ENCODE measurements at regions not wholly inside any gene's neighbourhood (a gene's known extent, or its start where the extent isn't known, plus 50 kb on each side); places are given as distances from the start of the nearest gene placed in this dataset.
"Not testable (repeated sequence)": the region's sequence is repeated elsewhere in the genome, so short reads cannot be mapped to it uniquely, and the experiment has no call there.

GRCh38 chr2:87439617-87440204 is 308.2 kb upstream of the PLGLB2 start:
- not testable (repeated sequence) for DNase-seq

- DNase-seq, result not testable (repeated sequence)
Measured at GRCh38 chr2:87440650-87441049, 307.2 kb upstream of the PLGLB2 start.

GRCh38 chr2:87441375-87441774 is 306.5 kb upstream of the PLGLB2 start:
- not testable (repeated sequence) for DNase-seq

- DNase-seq, result not testable (repeated sequence)
Measured at GRCh38 chr2:87442983-87443577, 304.8 kb upstream of the PLGLB2 start.

GRCh38 chr2:87444951-87445350 is 302.9 kb upstream of the PLGLB2 start:
- not testable (repeated sequence) for DNase-seq

- not testable (repeated sequence) for DNase-seq
Measured at GRCh38 chr2:87445613-87446312, 302.1 kb upstream of the PLGLB2 start.

GRCh38 chr2:87446313-87446696 is 301.6 kb upstream of the PLGLB2 start:
- DNase-seq, result not testable (repeated sequence)

- DNase-seq, result not testable (repeated sequence)
Measured at GRCh38 chr2:87449462-87449980, 298.4 kb upstream of the PLGLB2 start.

- DNase-seq, result not testable (repeated sequence)
Measured at GRCh38 chr2:87452193-87452592, 295.7 kb upstream of the PLGLB2 start.

GRCh38 chr2:87452861-87453260 is 295.0 kb upstream of the PLGLB2 start:
- not testable (repeated sequence) for DNase-seq

- not testable (repeated sequence) for DNase-seq
Measured at GRCh38 chr2:87453965-87454364, 293.9 kb upstream of the PLGLB2 start.

GRCh38 chr2:87454421-87454820 is 293.5 kb upstream of the PLGLB2 start:
- not testable (repeated sequence) for DNase-seq

- DNase-seq, result not testable (repeated sequence)
Measured at GRCh38 chr2:87455209-87455853, 292.6 kb upstream of the PLGLB2 start.

- not testable (repeated sequence) for DNase-seq
Measured at GRCh38 chr2:87455854-87456249, 292.0 kb upstream of the PLGLB2 start.

- DNase-seq, result peak; percentile 70
Measured at GRCh38 chr2:87456477-87457128, 291.3 kb upstream of the PLGLB2 start.

- DNase-seq, result not testable (repeated sequence)
Measured at GRCh38 chr2:87457129-87457499, 290.8 kb upstream of the PLGLB2 start.

- DNase-seq, result not testable (repeated sequence)
Measured at GRCh38 chr2:87458938-87459337, 288.9 kb upstream of the PLGLB2 start.

GRCh38 chr2:87460104-87460503 is 287.8 kb upstream of the PLGLB2 start:
- not testable (repeated sequence) for DNase-seq

GRCh38 chr2:87460662-87461061 is 287.2 kb upstream of the PLGLB2 start:
- not testable (repeated sequence) for DNase-seq

GRCh38 chr2:87461671-87462070 is 286.2 kb upstream of the PLGLB2 start:
- DNase-seq, result not testable (repeated sequence)

- DNase-seq, result not testable (repeated sequence)
Measured at GRCh38 chr2:87464219-87464618, 283.7 kb upstream of the PLGLB2 start.

GRCh38 chr2:87465730-87466129 is 282.2 kb upstream of the PLGLB2 start:
- DNase-seq, result not testable (repeated sequence)

Measured in activated CD8-positive, alpha-beta memory T cell treated with anti-CD3 and anti-CD28 coated beads, Interleukin-2, amount 50 U/mL, for 48 hours (primary cell).